Astrocyte (in vitro differentiated cells and primary cell): ENCODE measurements at regions not wholly inside any gene's neighbourhood (a gene's known extent, or its start where the extent isn't known, plus 50 kb on each side); places are given as distances from the start of the nearest gene placed in this dataset.

Source experiments
- DNase-seq: peaks from one replicate; pipeline ENCODE4 v3.0.0-alpha.2; 2010; ENCODE audit warnings: low read depth
- FAIRE-seq: peaks from 2 replicates; lab custom pipeline; 2011; peaks lifted over from hg19 to GRCh38; lab: Jason Lieb, UNC
- H2AFZ ChIP-seq: 2 replicates; pipeline ENCODE4 v1.6.0; 2012; ENCODE audit warnings: low read depth, low read length, inconsistent platforms
- H3K27ac ChIP-seq: 2 replicates; pipeline ENCODE4 v1.5.1; 2011; ENCODE audit warnings: low read depth, low read length, inconsistent platforms
- H3K27me3 ChIP-seq: 2 replicates; pipeline ENCODE4 v1.6.0; 2011; ENCODE audit warnings: low read length, inconsistent platforms; ENCODE audit not compliant: insufficient read depth
- H3K36me3 ChIP-seq: 2 replicates; pipeline ENCODE4 v1.5.1; 2011; ENCODE audit warnings: low read length, inconsistent platforms; ENCODE audit not compliant: insufficient read depth
- H3K4me1 ChIP-seq: 2 replicates; pipeline ENCODE4 v1.5.1; 2011; ENCODE audit warnings: low read length, inconsistent platforms; ENCODE audit not compliant: insufficient read depth
- H3K4me2 ChIP-seq: 2 replicates; pipeline ENCODE4 v1.6.0; 2012; ENCODE audit warnings: low read length, inconsistent platforms
- H3K4me3 ChIP-seq: 2 replicates; pipeline ENCODE4 v1.5.1; 2011; ENCODE audit warnings: low read depth, mild to moderate bottlenecking, low read length, inconsistent platforms; ENCODE audit not compliant: insufficient read depth
- H3K79me2 ChIP-seq: 2 replicates; pipeline ENCODE4 v1.6.0; 2012; ENCODE audit warnings: mild to moderate bottlenecking, low read length, inconsistent platforms; ENCODE audit not compliant: insufficient read depth
- H3K9ac ChIP-seq: 2 replicates; pipeline ENCODE4 v1.6.0; 2012; ENCODE audit warnings: mild to moderate bottlenecking, low read length, inconsistent platforms
- H3K9me3 ChIP-seq: 2 replicates; pipeline ENCODE4 v1.5.1; 2012; ENCODE audit warnings: low read depth, mild to moderate bottlenecking, low read length, inconsistent platforms; ENCODE audit not compliant: insufficient read depth
- H4K20me1 ChIP-seq: 2 replicates; pipeline ENCODE4 v1.6.0; 2012; ENCODE audit warnings: low read length, inconsistent platforms; ENCODE audit not compliant: insufficient read depth
- H3K27ac Mint-ChIP-seq: one replicate; pipeline ENCODE4 v1.8.0; 2021; ENCODE audit warnings: mild to moderate bottlenecking, mixed read lengths; ENCODE audit not compliant: unreplicated experiment
- H3K27me3 Mint-ChIP-seq: one replicate; pipeline ENCODE4 v1.8.0; 2021; ENCODE audit warnings: low read depth, mixed read lengths; ENCODE audit not compliant: unreplicated experiment
- H3K36me3 Mint-ChIP-seq: one replicate; pipeline ENCODE4 v1.8.0; 2021; ENCODE audit warnings: low read depth, mixed read lengths; ENCODE audit not compliant: unreplicated experiment
- H3K4me1 Mint-ChIP-seq: one replicate; pipeline ENCODE4 v1.8.0; 2021; ENCODE audit warnings: low read depth, mixed read lengths; ENCODE audit not compliant: unreplicated experiment
- H3K4me3 Mint-ChIP-seq: one replicate; pipeline ENCODE4 v1.8.0; 2021; ENCODE audit warnings: mild to moderate bottlenecking, moderate library complexity, mixed read lengths; ENCODE audit not compliant: unreplicated experiment
- H3K9me3 Mint-ChIP-seq: one replicate; pipeline ENCODE4 v1.8.0; 2021; ENCODE audit warnings: mild to moderate bottlenecking, mixed read lengths; ENCODE audit not compliant: unreplicated experiment
- CTCF ChIP-seq: IDR thresholded peaks from 2 replicates; pipeline ENCODE4 v1.5.1; 2011; ENCODE audit warnings: low read depth, mild to moderate bottlenecking, inconsistent platforms, low read length, moderate library complexity; ENCODE audit not compliant: insufficient read depth
- EZH2 ChIP-seq: IDR thresholded peaks from 2 replicates; pipeline ENCODE4 v1.6.1; 2012; ENCODE audit warnings: mild to moderate bottlenecking, low read length, inconsistent platforms; ENCODE audit not compliant: insufficient read depth

GRCh38 chr18:25420077-25420825 lies 68.3 kb upstream of the ZNF521 start:
- H3K4me1 ChIP-seq, result no peaks in the 10 kb centered on the region
- no peaks in the 10 kb centered on the region for H3K9me3 Mint-ChIP-seq
- H3K27me3 Mint-ChIP-seq, result peaks cover 6% of the 10 kb centered on the region
- no peak overlapping the region for H3K4me3 Mint-ChIP-seq
- no peak overlapping the region for H3K9ac ChIP-seq
- no peaks in the 10 kb centered on the region for H3K79me2 ChIP-seq
- no peak overlapping the region for H3K27ac ChIP-seq
- no peak overlapping the region for H2AFZ ChIP-seq
- no peak overlapping the region for H3K4me2 ChIP-seq
- FAIRE-seq (no peak), DNase-seq (no peak)
- no peaks in the 10 kb centered on the region for H3K4me1 Mint-ChIP-seq
- H4K20me1 ChIP-seq, result no peaks in the 10 kb centered on the region
- peaks cover 2% of the 10 kb centered on the region for H3K27me3 ChIP-seq
- no peak overlapping the region for H3K4me3 ChIP-seq
- H3K36me3 Mint-ChIP-seq, result no peaks in the 10 kb centered on the region
- no peaks in the 10 kb centered on the region for H3K9me3 ChIP-seq
- H3K27ac Mint-ChIP-seq, result no peak overlapping the region
- H3K36me3 ChIP-seq, result no peaks in the 10 kb centered on the region
- TF ChIP-seq CTCF, result no peak
- TF ChIP-seq EZH2, result no peak

DNA sequence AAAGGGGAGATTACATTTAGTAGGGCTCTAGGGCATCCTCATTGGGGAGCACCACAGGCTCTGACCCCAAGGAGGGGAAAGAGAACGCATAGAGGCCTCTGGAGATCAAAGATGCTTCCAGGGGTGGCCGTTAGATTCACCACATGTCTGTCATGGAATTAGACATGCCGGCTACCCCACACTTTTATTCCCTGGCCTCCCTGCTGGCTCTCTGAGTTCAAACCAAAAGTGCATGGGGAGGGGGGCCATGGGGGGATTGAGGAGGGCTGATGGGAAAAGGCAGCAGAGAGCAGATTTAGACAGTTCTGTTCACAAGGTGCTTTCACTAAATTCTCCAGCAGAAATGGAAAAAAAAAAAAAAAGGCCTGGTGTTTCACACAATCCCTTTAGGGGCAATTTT lies 64.4 kb upstream of the ZNF521 start:
- H3K9ac ChIP-seq, result no peak overlapping the region
- no peak overlapping the region for H3K27ac ChIP-seq
- H3K27me3 ChIP-seq, result peaks cover 2% of the 10 kb centered on the region
- no peaks in the 10 kb centered on the region for H3K36me3 Mint-ChIP-seq
- no peaks in the 10 kb centered on the region for H3K9me3 ChIP-seq
- no peak overlapping the region for H3K4me3 ChIP-seq
- H3K79me2 ChIP-seq, result no peaks in the 10 kb centered on the region
- H4K20me1 ChIP-seq, result no peaks in the 10 kb centered on the region
- H3K27ac Mint-ChIP-seq, result no peak overlapping the region
- no peak overlapping the region for H2AFZ ChIP-seq
- FAIRE-seq (no peak), DNase-seq (no peak)
- peaks cover 8% of the 10 kb centered on the region for H3K27me3 Mint-ChIP-seq
- TF ChIP-seq CTCF (no peak), EZH2 (no peak)
- no peak overlapping the region for H3K4me2 ChIP-seq
- no peak overlapping the region for H3K4me3 Mint-ChIP-seq
- H3K36me3 ChIP-seq, result no peaks in the 10 kb centered on the region
- no peaks in the 10 kb centered on the region for H3K4me1 Mint-ChIP-seq
- H3K9me3 Mint-ChIP-seq, result no peaks in the 10 kb centered on the region
- no peaks in the 10 kb centered on the region for H3K4me1 ChIP-seq

GRCh38 chr18:25409971-25410370 lies 58.0 kb upstream of the ZNF521 start:
- no peaks in the 10 kb centered on the region for H3K4me1 ChIP-seq
- Mint-ChIP-seq H3K4me3 (no peak overlapping the region), H3K36me3 (no peaks in the 10 kb centered on the region), H3K4me1 (no peaks in the 10 kb centered on the region), H3K9me3 (no peaks in the 10 kb centered on the region), H3K27me3 (peaks cover 2% of the 10 kb centered on the region), H3K27ac (no peak overlapping the region)
- H3K4me2 ChIP-seq, result no peak overlapping the region
- FAIRE-seq, result no peak
- H4K20me1 ChIP-seq, result no peaks in the 10 kb centered on the region
- TF ChIP-seq EZH2 (no peak), CTCF (no peak)
- H3K4me3 ChIP-seq, result no peak overlapping the region
- no peak overlapping the region for H3K9ac ChIP-seq
- H3K9me3 ChIP-seq, result no peaks in the 10 kb centered on the region
- H2AFZ ChIP-seq, result no peak overlapping the region
- DNase-seq, result no peak
- no peaks in the 10 kb centered on the region for H3K27me3 ChIP-seq
- H3K36me3 ChIP-seq, result no peaks in the 10 kb centered on the region
- no peak overlapping the region for H3K27ac ChIP-seq
- H3K79me2 ChIP-seq, result no peaks in the 10 kb centered on the region
